PC-9 (cell line): ENCODE measurements at regions not wholly inside any gene's neighbourhood (a gene's known extent, or its start where the extent isn't known, plus 50 kb on each side); places are given as distances from the start of the nearest gene placed in this dataset.

Experiments used
- CTCF ChIP-seq: fragments of 200-600 bp; sonication (generic); conservative IDR thresholded peaks from 2 replicates; pipeline ENCODE4 v1.6.1; 2017; ENCODE audit warnings: mixed run types, antibody characterized with exemption, mild to moderate bottlenecking, moderate library complexity
- EZH2 ChIP-seq: fragments of 200-600 bp; sonication (generic); IDR thresholded peaks from 2 replicates; pipeline ENCODE4 v1.8.0; 2017; ENCODE audit warnings: antibody characterized with exemption, low read depth

GRCh38 chr12:98421316-98421715 is 94.1 kb upstream of the TMPO start:
- TF ChIP-seq CTCF (no peak), EZH2 (no peak)
